Panc1 (cell line): ENCODE measurements at regions not wholly inside any gene's neighbourhood (a gene's known extent, or its start where the extent isn't known, plus 50 kb on each side); places are given as distances from the start of the nearest gene placed in this dataset.

Experiments used
- ATAC-seq: fragments of 200-7000 bp; cut with Tn5 transposase; 2 replicates; pipeline ENCODE4 v1.9.1; 2020; ENCODE audit warnings: mild to moderate bottlenecking, moderate library complexity
- BruUV-seq: library from RNA; stranded (reverse); fragments of 400-500 nt; replicated peaks from 2 replicates; lab custom pipeline; 2021; lab: Mats Ljungman, UMichigan
- CTCF ChIA-PET: fragments of 300-600 bp; sonication (Branson Sonifier 250); formaldehyde crosslinking; loops from one replicate; lab custom pipeline; 2022; ENCODE audit warnings: antibody characterized with exemption; lab: Charles Lee
- POLR2A ChIA-PET: fragments of 300-600 bp; sonication (Branson Sonifier 250); formaldehyde crosslinking; loops from one replicate; lab custom pipeline; 2022; ENCODE audit warnings: antibody characterized with exemption; lab: Charles Lee
- DNase-seq: peaks from one replicate; pipeline ENCODE4 v3.0.0-alpha.2; 2010; ENCODE audit warnings: low read depth, low spot score
- H3K27ac ChIP-seq: 2 replicates; pipeline ENCODE4 v1.5.1; 2011; ENCODE audit warnings: mild to moderate bottlenecking, low read length, inconsistent platforms
- H3K27me3 ChIP-seq: fragments of 200-500 bp; sonication (Bioruptor generic); 2 replicates; pipeline ENCODE4 v1.6.0; 2014; ENCODE audit warnings: low read length, inconsistent platforms; ENCODE audit not compliant: control insufficient read depth, insufficient read depth
- H3K36me3 ChIP-seq: fragments of 200-500 bp; sonication (Bioruptor generic); 2 replicates; pipeline ENCODE4 v1.5.1; 2014; ENCODE audit warnings: inconsistent platforms, mild to moderate bottlenecking, low read length, moderate library complexity; ENCODE audit not compliant: control insufficient read depth, insufficient read depth
- H3K4me1 ChIP-seq: 2 replicates; pipeline ENCODE4 v1.5.1; 2011; ENCODE audit warnings: inconsistent platforms, mild to moderate bottlenecking, low read length, moderate library complexity; ENCODE audit not compliant: control insufficient read depth, insufficient read depth
- H3K4me3 ChIP-seq, 2 experiments: 2 replicates each; pipeline ENCODE4 v1.5.1; 2011 to 2012; ENCODE audit warnings: low read depth in 2 of 2, low read length in 2 of 2, mild to moderate bottlenecking in 2 of 2, inconsistent platforms in 1 of 2, moderate library complexity in 1 of 2
- H3K9me3 ChIP-seq: fragments of 200-500 bp; sonication (Bioruptor generic); 2 replicates; pipeline ENCODE4 v1.5.1; 2014; ENCODE audit warnings: low read depth, mild to moderate bottlenecking, inconsistent platforms, low read length, moderate library complexity; ENCODE audit not compliant: control insufficient read depth, insufficient read depth
- POLR2AphosphoS5 ChIP-seq: IDR thresholded peaks from 2 replicates; pipeline ENCODE4 v1.6.1; 2012; ENCODE audit warnings: mild to moderate bottlenecking, low read depth, low read length, moderate library complexity
- SIN3A ChIP-seq: IDR thresholded peaks from 2 replicates; pipeline ENCODE4 v1.6.1; 2012; ENCODE audit warnings: low read depth, mild to moderate bottlenecking, low read length, moderate library complexity, borderline replicate concordance; ENCODE audit not compliant: insufficient read depth
- TCF7L2 ChIP-seq: IDR thresholded peaks from 2 replicates; pipeline ENCODE4 v1.6.1; 2011; ENCODE audit warnings: mild to moderate bottlenecking, low read depth, low read length, inconsistent platforms
- in situ Hi-C: cut with HindIII; loops from 2 replicates; pipeline ENCODE4 v1.10.0; 2016; ENCODE audit warnings: low sequenced_read_pairs, low pct_unique_long_range_greater_than_20kb
- intact Hi-C: fragments of 100-400 bp; cut with micrococcal nuclease; formaldehyde crosslinking; loops from one replicate; pipeline ENCODE4 v1.10.0; 2022; ENCODE audit not compliant: unreplicated experiment
- TF ChIP-seq, protein P1 (sequence below): fragments of 450-650 bp; IDR thresholded peaks from 2 replicates; pipeline ENCODE4 v1.5.1; 2017; ENCODE audit warnings: mild to moderate bottlenecking
- TF ChIP-seq, protein P2 (sequence below), 2 experiments: IDR thresholded peaks; 2 replicates each; pipeline ENCODE4 v1.6.1; 2011 to 2012; ENCODE audit warnings: low read depth in 2 of 2, control low read depth in 1 of 2, low read length in 1 of 2, mild to moderate bottlenecking in 1 of 2, moderate library complexity in 1 of 2; ENCODE audit not compliant: insufficient read depth in 1 of 2

DNA sequence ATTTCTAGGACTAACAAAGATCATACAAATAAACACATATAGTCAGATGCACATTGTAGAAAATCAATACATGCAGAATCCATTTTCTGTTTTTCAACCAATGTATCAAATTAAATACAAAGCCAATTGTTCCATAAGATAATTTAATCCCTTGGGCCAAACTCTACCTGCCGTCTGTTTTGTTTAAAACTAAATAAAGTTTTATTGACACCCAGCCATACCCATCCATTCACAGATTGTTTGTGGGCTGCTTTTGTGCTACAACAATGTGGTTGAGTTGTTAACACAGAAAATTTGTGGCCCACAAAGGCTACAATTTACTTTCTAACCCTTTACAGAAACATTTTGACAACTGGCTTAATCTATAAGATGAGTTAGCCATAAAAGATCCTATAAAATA lies 484.0 kb upstream of the ID2 start:
- ATAC-seq (no peak), DNase-seq (no peak)
- BruUV-seq = no TSS peak
- Histone ChIP-seq H3K9me3 (no peaks in the 10 kb centered on the region), H3K27me3 (0 out of 2 replicates have a peak, but pooled peaks cover 4% of the 10 kb centered on the region), H3K4me3 (no peak overlapping the region), H3K27ac (no peak overlapping the region), H3K4me1 (no peaks in the 10 kb centered on the region), H3K36me3 (no peaks in the 10 kb centered on the region)
- TF ChIP-seq SIN3A (no peak), POLR2AphosphoS5 (no peak), TCF7L2 (no peak)
- TF ChIP-seq, protein P1, sequence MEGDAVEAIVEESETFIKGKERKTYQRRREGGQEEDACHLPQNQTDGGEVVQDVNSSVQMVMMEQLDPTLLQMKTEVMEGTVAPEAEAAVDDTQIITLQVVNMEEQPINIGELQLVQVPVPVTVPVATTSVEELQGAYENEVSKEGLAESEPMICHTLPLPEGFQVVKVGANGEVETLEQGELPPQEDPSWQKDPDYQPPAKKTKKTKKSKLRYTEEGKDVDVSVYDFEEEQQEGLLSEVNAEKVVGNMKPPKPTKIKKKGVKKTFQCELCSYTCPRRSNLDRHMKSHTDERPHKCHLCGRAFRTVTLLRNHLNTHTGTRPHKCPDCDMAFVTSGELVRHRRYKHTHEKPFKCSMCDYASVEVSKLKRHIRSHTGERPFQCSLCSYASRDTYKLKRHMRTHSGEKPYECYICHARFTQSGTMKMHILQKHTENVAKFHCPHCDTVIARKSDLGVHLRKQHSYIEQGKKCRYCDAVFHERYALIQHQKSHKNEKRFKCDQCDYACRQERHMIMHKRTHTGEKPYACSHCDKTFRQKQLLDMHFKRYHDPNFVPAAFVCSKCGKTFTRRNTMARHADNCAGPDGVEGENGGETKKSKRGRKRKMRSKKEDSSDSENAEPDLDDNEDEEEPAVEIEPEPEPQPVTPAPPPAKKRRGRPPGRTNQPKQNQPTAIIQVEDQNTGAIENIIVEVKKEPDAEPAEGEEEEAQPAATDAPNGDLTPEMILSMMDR = no peak
- TF ChIP-seq, protein P2, sequence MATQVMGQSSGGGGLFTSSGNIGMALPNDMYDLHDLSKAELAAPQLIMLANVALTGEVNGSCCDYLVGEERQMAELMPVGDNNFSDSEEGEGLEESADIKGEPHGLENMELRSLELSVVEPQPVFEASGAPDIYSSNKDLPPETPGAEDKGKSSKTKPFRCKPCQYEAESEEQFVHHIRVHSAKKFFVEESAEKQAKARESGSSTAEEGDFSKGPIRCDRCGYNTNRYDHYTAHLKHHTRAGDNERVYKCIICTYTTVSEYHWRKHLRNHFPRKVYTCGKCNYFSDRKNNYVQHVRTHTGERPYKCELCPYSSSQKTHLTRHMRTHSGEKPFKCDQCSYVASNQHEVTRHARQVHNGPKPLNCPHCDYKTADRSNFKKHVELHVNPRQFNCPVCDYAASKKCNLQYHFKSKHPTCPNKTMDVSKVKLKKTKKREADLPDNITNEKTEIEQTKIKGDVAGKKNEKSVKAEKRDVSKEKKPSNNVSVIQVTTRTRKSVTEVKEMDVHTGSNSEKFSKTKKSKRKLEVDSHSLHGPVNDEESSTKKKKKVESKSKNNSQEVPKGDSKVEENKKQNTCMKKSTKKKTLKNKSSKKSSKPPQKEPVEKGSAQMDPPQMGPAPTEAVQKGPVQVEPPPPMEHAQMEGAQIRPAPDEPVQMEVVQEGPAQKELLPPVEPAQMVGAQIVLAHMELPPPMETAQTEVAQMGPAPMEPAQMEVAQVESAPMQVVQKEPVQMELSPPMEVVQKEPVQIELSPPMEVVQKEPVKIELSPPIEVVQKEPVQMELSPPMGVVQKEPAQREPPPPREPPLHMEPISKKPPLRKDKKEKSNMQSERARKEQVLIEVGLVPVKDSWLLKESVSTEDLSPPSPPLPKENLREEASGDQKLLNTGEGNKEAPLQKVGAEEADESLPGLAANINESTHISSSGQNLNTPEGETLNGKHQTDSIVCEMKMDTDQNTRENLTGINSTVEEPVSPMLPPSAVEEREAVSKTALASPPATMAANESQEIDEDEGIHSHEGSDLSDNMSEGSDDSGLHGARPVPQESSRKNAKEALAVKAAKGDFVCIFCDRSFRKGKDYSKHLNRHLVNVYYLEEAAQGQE (IDR thresholded peaks at IDR 0.05; ENCODE audit: insufficient read depth in 1 of 2, low read depth in 2 of 2, low read length in 1 of 2) = no peak
- ChIA-PET CTCF (no interaction called here), POLR2A (no interaction called here)
- in situ Hi-C loops = no loop called here
- intact Hi-C loops = no loop called here

DNA sequence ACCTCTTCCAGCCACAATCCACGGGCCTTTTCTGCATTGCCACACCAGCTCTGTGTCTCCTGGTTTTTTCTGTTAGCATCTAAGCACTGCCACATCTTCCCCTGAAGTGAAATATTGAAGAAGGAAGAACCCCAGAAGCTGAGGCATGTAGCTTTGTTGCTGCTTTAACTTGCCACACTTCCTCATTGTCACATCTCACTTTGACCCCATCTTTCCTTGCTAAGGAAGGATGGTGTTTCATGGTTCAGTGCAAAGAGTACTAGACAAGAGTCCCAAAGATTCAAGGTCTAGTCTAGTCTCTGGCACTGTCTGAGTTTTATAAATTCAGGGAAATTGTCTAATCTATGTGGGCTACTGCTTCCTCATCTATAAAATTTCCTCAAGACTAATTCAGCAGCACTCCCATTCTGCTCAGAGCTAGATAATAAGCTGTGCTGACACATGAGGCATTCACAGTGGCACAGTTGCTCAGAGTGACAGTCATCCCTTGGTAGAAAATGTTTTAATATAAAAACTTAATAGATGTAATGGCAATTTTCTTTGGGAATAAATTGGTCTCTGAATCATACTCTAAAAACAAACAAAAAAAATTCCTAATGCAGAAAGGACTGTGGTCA lies 483.0 kb upstream of the ID2 start:
- BruUV-seq = no TSS peak
- Histone ChIP-seq H3K9me3 (no peaks in the 10 kb centered on the region), H3K36me3 (no peaks in the 10 kb centered on the region), H3K4me1 (no peaks in the 10 kb centered on the region), H3K27me3 (0 out of 2 replicates have a peak, but pooled peaks cover 4% of the 10 kb centered on the region), H3K27ac (no peak overlapping the region), H3K4me3 (no peak overlapping the region)
- no peak for DNase-seq
- ATAC-seq = no peak
- POLR2A ChIA-PET = no interaction called here
- in situ Hi-C loops = no loop called here
- CTCF ChIA-PET = no interaction called here
- TF ChIP-seq, protein P2 (IDR thresholded peaks at IDR 0.05; ENCODE audit: insufficient read depth in 1 of 2, low read depth in 2 of 2, low read length in 1 of 2) = no peak
- no peak for TF ChIP-seq SIN3A
- TF ChIP-seq, protein P1 = no peak
- no peak for TF ChIP-seq TCF7L2
- no peak for TF ChIP-seq POLR2AphosphoS5
- intact Hi-C loops = no loop called here
